PC-9 (cell line): ENCODE measurements at regions not wholly inside any gene's neighbourhood (a gene's known extent, or its start where the extent isn't known, plus 50 kb on each side); places are given as distances from the start of the nearest gene placed in this dataset.
A peak's percentile ranks its signal among the peaks of the same experiment; 100 is the strongest.

Experiments used
- BruUV-seq: library from RNA; stranded (reverse); fragments of 400-500 nt; replicated peaks from 2 replicates; lab custom pipeline; 2021; lab: Mats Ljungman, UMichigan
- CTCF ChIA-PET: fragments of 300-600 bp; sonication (Branson Sonifier 250); formaldehyde crosslinking; loops from one replicate; lab custom pipeline; 2022; ENCODE audit warnings: antibody characterized with exemption; lab: Charles Lee
- POLR2A ChIA-PET: fragments of 300-600 bp; sonication (Branson Sonifier 250); formaldehyde crosslinking; loops from one replicate; lab custom pipeline; 2022; ENCODE audit warnings: antibody characterized with exemption; ENCODE audit not compliant: unreplicated experiment; lab: Charles Lee
- DNase-seq, 2 experiments: peaks; one replicate each; pipeline versions ENCODE4 v3.0.0 to v3.0.0-alpha.2; 2015 to 2022; ENCODE audit warnings: mixed read lengths in 1 of 2
- H2AFZ ChIP-seq: fragments of 200-600 bp; sonication (generic); 2 replicates; pipeline ENCODE4 v1.8.1; 2017; ENCODE audit warnings: antibody characterized with exemption
- H3F3A ChIP-seq: fragments of 200-600 bp; sonication (generic); 2 replicates; pipeline ENCODE4 v1.8.1; 2017; ENCODE audit warnings: antibody characterized with exemption, mild to moderate bottlenecking, low read depth; ENCODE audit not compliant: insufficient read depth
- H3K27ac ChIP-seq: fragments of 200-600 bp; sonication (generic); 2 replicates; pipeline ENCODE4 v1.6.1; 2016; ENCODE audit warnings: mixed run types
- H3K27me3 ChIP-seq: fragments of 200-600 bp; sonication (generic); 2 replicates; pipeline ENCODE4 v1.6.1; 2016; ENCODE audit warnings: low read depth, mixed run types; ENCODE audit not compliant: insufficient read depth
- H3K36me3 ChIP-seq: fragments of 200-600 bp; sonication (generic); 2 replicates; pipeline ENCODE4 v1.6.1; 2016; ENCODE audit warnings: low read depth, mixed run types
- H3K4me1 ChIP-seq: fragments of 200-600 bp; sonication (generic); replicated peaks from 2 replicates; pipeline ENCODE4 v1.6.1; 2016; ENCODE audit warnings: mixed run types; ENCODE audit not compliant: insufficient read depth
- H3K4me2 ChIP-seq: fragments of 200-600 bp; sonication (generic); 2 replicates; pipeline ENCODE4 v1.6.1; 2017; ENCODE audit warnings: mixed run types
- H3K4me3 ChIP-seq: fragments of 200-600 bp; sonication (generic); 2 replicates; pipeline ENCODE4 v1.6.1; 2016; ENCODE audit warnings: mixed run types
- H3K79me2 ChIP-seq: fragments of 200-600 bp; sonication (generic); 2 replicates; pipeline ENCODE4 v1.6.1; 2017; ENCODE audit warnings: low read depth, mixed run types
- H3K9me2 ChIP-seq: fragments of 200-600 bp; sonication (generic); 2 replicates; pipeline ENCODE4 v1.8.1; 2017; ENCODE audit warnings: mild to moderate bottlenecking; ENCODE audit not compliant: insufficient read depth
- H3K9me3 ChIP-seq: fragments of 200-600 bp; sonication (generic); 2 replicates; pipeline ENCODE4 v1.8.1; 2016; ENCODE audit warnings: low read depth; ENCODE audit not compliant: insufficient read depth
- H4K20me1 ChIP-seq: fragments of 200-600 bp; sonication (generic); 2 replicates; pipeline ENCODE4 v1.8.1; 2017; ENCODE audit not compliant: insufficient read depth
- CTCF ChIP-seq: fragments of 200-600 bp; sonication (generic); conservative IDR thresholded peaks from 2 replicates; pipeline ENCODE4 v1.6.1; 2017; ENCODE audit warnings: mixed run types, antibody characterized with exemption, mild to moderate bottlenecking, moderate library complexity
- EZH2 ChIP-seq: fragments of 200-600 bp; sonication (generic); IDR thresholded peaks from 2 replicates; pipeline ENCODE4 v1.8.0; 2017; ENCODE audit warnings: antibody characterized with exemption, low read depth
- intact Hi-C: fragments of 100-400 bp; cut with micrococcal nuclease; formaldehyde crosslinking; loops from one replicate; pipeline ENCODE4 v1.10.0; 2022; ENCODE audit not compliant: unreplicated experiment

- ChIA-PET POLR2A (no interaction called here), CTCF (interaction anchor here (0.8 kb wide), 1 partner anchor 48 kb away, joined by 4 read pairs; no protein-coding TSS in a partner anchor)
- H3K9me2 ChIP-seq = no peaks in the 10 kb centered on the region
- BruUV-seq = no TSS peak
- peaks cover 43% of the 10 kb centered on the region for H3F3A ChIP-seq
- intact Hi-C loops = no loop called here
- H3K79me2 ChIP-seq = no peaks in the 10 kb centered on the region
- no peak overlapping the region for H2AFZ ChIP-seq
- peaks cover 55% of the 10 kb centered on the region for H3K4me1 ChIP-seq
- DNase-seq = peak in 1 of 2 experiments; percentile 93
- no peak for TF ChIP-seq EZH2
- TF ChIP-seq CTCF = peak; percentile 71
- H3K27ac ChIP-seq = peak overlapping the region; percentile 65; the same call in 1 of the 2 replicates
- no peaks in the 10 kb centered on the region for H4K20me1 ChIP-seq
- 0 out of 2 replicates have a peak, but pooled peaks cover 7% of the 10 kb centered on the region for H3K27me3 ChIP-seq
- no peaks in the 10 kb centered on the region for H3K9me3 ChIP-seq
- no peaks in the 10 kb centered on the region for H3K36me3 ChIP-seq
- H3K4me3 ChIP-seq = 0 out of 2 replicates have a peak overlapping the region, but pooled peaks have one; percentile 4
- peak overlapping the region; percentile 70 for H3K4me2 ChIP-seq
Measured at GRCh38 chr7:155862123-155862892, 50.0 kb upstream of the SHH start.
